ENCODE measurements at regions not wholly inside any gene's neighbourhood (a gene's known extent, or its start where the extent isn't known, plus 50 kb on each side); places are given as distances from the start of the nearest gene placed in this dataset.

- no peak for TF ChIP-seq EZH2 (IDR thresholded peaks at IDR 0.05; ENCODE audit: insufficient read depth, poor library complexity, severe bottlenecking)
- no peak for TF ChIP-seq EZH2phosphoT487 (IDR thresholded peaks at IDR 0.05; ENCODE audit: insufficient read depth, low read depth)
Measured at GRCh38 chr2:228444161-228444560, 262.7 kb upstream of the SPHKAP start.
